Osteocyte (in vitro differentiated cells): ENCODE measurements at regions not wholly inside any gene's neighbourhood (a gene's known extent, or its start where the extent isn't known, plus 50 kb on each side); places are given as distances from the start of the nearest gene placed in this dataset.

Source experiments
- DNase-seq: peaks from one replicate; pipeline ENCODE4 v3.0.0; 2021; ENCODE audit warnings: mixed read lengths; ENCODE audit not compliant: unreplicated experiment; ENCODE audit errors: extremely low spot score
- H3K27ac Mint-ChIP-seq: one replicate; pipeline ENCODE4 v1.8.0; 2021; ENCODE audit warnings: mild to moderate bottlenecking, mixed read lengths; ENCODE audit not compliant: unreplicated experiment
- H3K27me3 Mint-ChIP-seq: one replicate; pipeline ENCODE4 v1.8.0; 2021; ENCODE audit warnings: mixed read lengths; ENCODE audit not compliant: unreplicated experiment
- H3K36me3 Mint-ChIP-seq: one replicate; pipeline ENCODE4 v1.8.0; 2021; ENCODE audit warnings: mixed read lengths; ENCODE audit not compliant: unreplicated experiment
- H3K4me1 Mint-ChIP-seq: one replicate; pipeline ENCODE4 v1.8.0; 2021; ENCODE audit warnings: mixed read lengths; ENCODE audit not compliant: unreplicated experiment
- H3K4me3 Mint-ChIP-seq: one replicate; pipeline ENCODE4 v1.8.0; 2021; ENCODE audit warnings: mild to moderate bottlenecking, moderate library complexity, mixed read lengths; ENCODE audit not compliant: unreplicated experiment
- H3K9me3 Mint-ChIP-seq: one replicate; pipeline ENCODE4 v1.8.0; 2021; ENCODE audit warnings: mixed read lengths; ENCODE audit not compliant: unreplicated experiment
- TF ChIP-seq, protein P1 (sequence below): fragments of 200-600 bp; sonication (generic); IDR thresholded peaks from 2 replicates; pipeline ENCODE4 v1.5.0; 2021; ENCODE audit warnings: antibody characterized with exemption, mild to moderate bottlenecking, moderate library complexity

DNA sequence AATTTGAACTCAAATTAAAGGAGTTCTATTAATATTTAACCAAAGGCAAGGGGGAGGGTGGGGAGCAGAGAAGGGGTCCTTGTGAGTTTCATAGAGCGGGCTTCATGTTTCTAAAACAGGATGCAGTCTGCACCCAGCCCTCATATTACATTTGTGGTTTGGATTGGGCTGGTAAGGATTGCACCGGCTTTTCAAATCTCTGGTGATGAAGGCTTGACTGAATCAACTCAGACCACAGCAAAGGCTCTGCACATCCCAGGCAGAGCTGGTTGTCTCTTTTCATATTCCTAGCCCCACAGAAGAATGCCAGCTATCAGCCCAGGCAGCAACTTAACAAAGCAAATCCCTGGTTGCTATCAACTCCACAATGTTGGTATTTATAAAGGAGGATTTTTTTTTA, 1221.4 kb downstream of the VRK1 start:
- H3K9me3 Mint-ChIP-seq, result peaks cover 38% of the 10 kb centered on the region
- no peak overlapping the region for H3K4me3 Mint-ChIP-seq
- no peaks in the 10 kb centered on the region for H3K27me3 Mint-ChIP-seq
- H3K27ac Mint-ChIP-seq, result no peak overlapping the region
- TF ChIP-seq, protein P1, sequence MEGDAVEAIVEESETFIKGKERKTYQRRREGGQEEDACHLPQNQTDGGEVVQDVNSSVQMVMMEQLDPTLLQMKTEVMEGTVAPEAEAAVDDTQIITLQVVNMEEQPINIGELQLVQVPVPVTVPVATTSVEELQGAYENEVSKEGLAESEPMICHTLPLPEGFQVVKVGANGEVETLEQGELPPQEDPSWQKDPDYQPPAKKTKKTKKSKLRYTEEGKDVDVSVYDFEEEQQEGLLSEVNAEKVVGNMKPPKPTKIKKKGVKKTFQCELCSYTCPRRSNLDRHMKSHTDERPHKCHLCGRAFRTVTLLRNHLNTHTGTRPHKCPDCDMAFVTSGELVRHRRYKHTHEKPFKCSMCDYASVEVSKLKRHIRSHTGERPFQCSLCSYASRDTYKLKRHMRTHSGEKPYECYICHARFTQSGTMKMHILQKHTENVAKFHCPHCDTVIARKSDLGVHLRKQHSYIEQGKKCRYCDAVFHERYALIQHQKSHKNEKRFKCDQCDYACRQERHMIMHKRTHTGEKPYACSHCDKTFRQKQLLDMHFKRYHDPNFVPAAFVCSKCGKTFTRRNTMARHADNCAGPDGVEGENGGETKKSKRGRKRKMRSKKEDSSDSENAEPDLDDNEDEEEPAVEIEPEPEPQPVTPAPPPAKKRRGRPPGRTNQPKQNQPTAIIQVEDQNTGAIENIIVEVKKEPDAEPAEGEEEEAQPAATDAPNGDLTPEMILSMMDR, result no peak
- H3K4me1 Mint-ChIP-seq, result no peaks in the 10 kb centered on the region
- H3K36me3 Mint-ChIP-seq, result no peaks in the 10 kb centered on the region
- DNase-seq, result no peak

DNA sequence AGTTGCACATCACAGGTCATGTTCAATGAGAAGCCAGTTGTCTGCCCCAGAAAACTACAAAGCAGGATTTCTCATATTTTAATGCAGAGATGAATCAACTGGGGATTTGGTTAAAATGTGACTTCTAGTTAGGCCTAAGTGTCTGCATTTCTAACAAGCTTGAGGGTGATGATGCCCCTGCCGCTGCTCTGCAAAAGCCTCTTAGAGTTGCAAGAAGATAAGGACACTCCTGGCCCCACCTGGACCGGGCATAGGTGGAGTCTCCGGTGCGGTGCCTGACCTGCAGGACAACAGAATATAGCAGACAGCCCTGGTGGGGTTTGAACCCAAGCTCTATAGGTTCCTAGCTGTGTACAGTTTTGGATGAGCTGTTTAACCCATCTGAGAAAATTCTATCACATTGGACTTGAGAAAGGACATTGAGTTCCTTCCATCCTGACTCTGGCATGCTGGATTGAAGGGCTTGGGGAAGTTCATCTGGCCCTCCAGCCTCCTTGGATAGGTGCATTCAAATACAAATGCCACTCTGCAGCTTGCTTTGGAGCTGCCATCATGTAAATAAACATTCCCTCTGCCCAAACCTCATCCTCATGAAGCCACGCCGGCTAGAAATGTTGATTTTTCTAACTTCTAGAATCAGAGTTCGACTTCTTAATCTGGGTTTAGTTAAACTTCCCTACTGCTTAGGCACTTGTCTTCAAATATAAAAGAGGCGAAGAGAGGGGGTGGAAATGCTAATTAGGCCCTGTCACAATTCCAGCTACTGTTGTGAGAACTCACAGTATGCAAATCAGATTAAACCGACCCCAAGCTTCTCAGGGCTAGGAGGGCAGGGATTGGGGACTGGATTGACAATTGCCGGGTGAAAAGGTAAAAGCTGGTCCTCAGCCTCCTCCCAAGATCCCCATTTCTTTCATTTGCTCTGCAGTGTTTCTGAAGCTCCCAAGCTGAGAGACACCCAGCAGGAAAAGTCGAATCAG, 1225.6 kb downstream of the VRK1 start:
- no peaks in the 10 kb centered on the region for H3K4me1 Mint-ChIP-seq

DNA sequence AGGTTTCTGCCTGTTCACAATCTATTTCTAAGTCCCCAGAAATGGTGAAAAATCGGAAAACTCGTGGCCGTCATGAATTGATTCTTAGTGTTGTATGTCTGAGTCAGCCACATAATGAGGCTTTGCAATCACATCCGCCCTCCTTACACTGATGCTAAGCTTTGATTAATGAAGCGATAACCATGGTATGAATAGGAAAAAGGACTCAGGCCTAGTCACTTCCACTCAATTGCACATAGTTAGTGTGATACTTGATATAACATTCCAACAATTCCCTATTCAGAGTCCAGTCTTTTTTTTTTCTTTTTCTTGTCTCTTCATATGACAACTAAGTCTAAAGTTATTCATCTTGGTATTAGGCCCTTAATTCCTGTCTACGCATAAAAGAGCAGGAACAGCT, 1231.0 kb downstream of the VRK1 start:
- H3K36me3 Mint-ChIP-seq, result no peaks in the 10 kb centered on the region
- H3K4me3 Mint-ChIP-seq, result no peak overlapping the region
- no peak for DNase-seq
- no peaks in the 10 kb centered on the region for H3K27me3 Mint-ChIP-seq
- TF ChIP-seq, protein P1, result no peak
- no peaks in the 10 kb centered on the region for H3K4me1 Mint-ChIP-seq
- H3K9me3 Mint-ChIP-seq, result peaks cover 53% of the 10 kb centered on the region
- H3K27ac Mint-ChIP-seq, result no peak overlapping the region

More for the DNA sequence above, 1225.6 kb downstream of the VRK1 start:
- no peaks in the 10 kb centered on the region for H3K36me3 Mint-ChIP-seq
- no peak for DNase-seq
- no peak overlapping the region for H3K4me3 Mint-ChIP-seq
- TF ChIP-seq, protein P1, result no peak
- H3K9me3 Mint-ChIP-seq, result peaks cover 39% of the 10 kb centered on the region
- H3K27me3 Mint-ChIP-seq, result no peaks in the 10 kb centered on the region
- H3K27ac Mint-ChIP-seq, result no peak overlapping the region

DNA sequence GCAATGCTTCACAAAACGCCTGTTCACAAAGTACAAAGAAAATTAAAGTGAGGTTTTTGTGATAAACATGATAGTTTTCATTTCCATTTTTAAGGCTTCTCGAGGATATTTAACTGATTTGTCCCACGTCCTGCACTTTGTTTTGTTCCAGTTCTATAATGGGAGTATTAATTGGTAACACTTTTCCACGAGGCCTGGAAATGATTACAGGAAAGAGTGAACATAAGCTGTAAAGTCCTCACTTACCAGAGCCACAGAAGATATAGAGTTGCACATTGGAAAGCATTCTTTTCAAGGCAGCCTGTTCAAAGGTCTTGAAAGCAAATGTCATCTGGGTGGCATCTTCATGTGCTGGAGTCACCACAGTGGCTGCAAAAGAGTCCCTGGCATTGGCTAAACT, 1236.6 kb downstream of the BCL11B start:
- no peak overlapping the region for H3K27ac Mint-ChIP-seq
- TF ChIP-seq, protein P1, result no peak
- H3K36me3 Mint-ChIP-seq, result no peaks in the 10 kb centered on the region
- no peak overlapping the region for H3K4me3 Mint-ChIP-seq
- no peaks in the 10 kb centered on the region for H3K27me3 Mint-ChIP-seq
- no peaks in the 10 kb centered on the region for H3K4me1 Mint-ChIP-seq
- no peak for DNase-seq
- H3K9me3 Mint-ChIP-seq, result peaks cover 66% of the 10 kb centered on the region

DNA sequence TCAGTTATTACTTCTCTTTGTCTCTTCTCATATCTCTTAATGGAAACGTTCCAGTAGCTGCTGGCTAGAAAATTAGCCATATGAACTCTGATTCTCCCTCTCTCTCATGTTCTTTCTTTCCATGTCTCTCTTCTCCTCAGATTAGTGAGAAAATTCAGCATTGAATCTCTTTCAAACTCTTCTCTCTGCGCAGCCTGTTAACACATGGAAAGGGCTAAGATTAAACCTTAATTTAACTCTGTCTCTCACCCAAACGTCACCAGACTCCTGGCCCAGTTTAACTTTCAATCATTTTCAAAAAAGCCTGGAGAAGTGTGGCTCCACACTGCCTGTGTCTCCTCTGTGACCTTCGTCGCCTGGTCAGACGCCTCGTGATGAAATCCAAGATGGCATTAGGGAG, 1234.2 kb downstream of the BCL11B start:
- TF ChIP-seq, protein P1, result no peak
- no peaks in the 10 kb centered on the region for H3K27me3 Mint-ChIP-seq
- H3K4me3 Mint-ChIP-seq, result no peak overlapping the region
- no peak for DNase-seq
- H3K36me3 Mint-ChIP-seq, result no peaks in the 10 kb centered on the region
- H3K9me3 Mint-ChIP-seq, result peaks cover 62% of the 10 kb centered on the region
- H3K4me1 Mint-ChIP-seq, result no peaks in the 10 kb centered on the region
- no peak overlapping the region for H3K27ac Mint-ChIP-seq
